Smooth muscle cell (in vitro differentiated cells): ENCODE measurements at regions not wholly inside any gene's neighbourhood (a gene's known extent, or its start where the extent isn't known, plus 50 kb on each side); places are given as distances from the start of the nearest gene placed in this dataset.

Experiments used
- DNase-seq: peaks from one replicate; lab custom pipeline; 2025; ENCODE audit not compliant: unreplicated experiment; lab: John Stamatoyannopoulos, UW
- H2AFZ ChIP-seq: fragments of 200-600 bp; sonication (generic); 2 replicates; pipeline ENCODE4 v1.6.0; 2016; ENCODE audit warnings: antibody characterized with exemption, low read depth, mild to moderate bottlenecking
- H3F3A ChIP-seq: fragments of 200-600 bp; sonication (generic); 2 replicates; pipeline ENCODE4 v1.6.0; 2017; ENCODE audit warnings: antibody characterized with exemption, low read depth
- H3K27ac ChIP-seq: fragments of 200-600 bp; sonication (generic); 2 replicates; pipeline ENCODE4 v1.5.1; 2016; ENCODE audit warnings: low read depth, mild to moderate bottlenecking
- H3K27me3 ChIP-seq: fragments of 200-600 bp; sonication (generic); 2 replicates; pipeline ENCODE4 v1.6.1; 2016; ENCODE audit warnings: low read depth, mild to moderate bottlenecking
- H3K36me3 ChIP-seq: fragments of 200-600 bp; sonication (generic); 2 replicates; pipeline ENCODE4 v1.5.1; 2016; ENCODE audit warnings: low read depth
- H3K4me1 ChIP-seq: fragments of 200-600 bp; sonication (generic); 2 replicates; pipeline ENCODE4 v1.5.1; 2016; ENCODE audit warnings: low read depth
- H3K4me2 ChIP-seq: fragments of 200-600 bp; sonication (generic); 2 replicates; pipeline ENCODE4 v1.6.0; 2016; ENCODE audit warnings: mild to moderate bottlenecking
- H3K4me3 ChIP-seq: fragments of 200-600 bp; sonication (generic); 2 replicates; pipeline ENCODE4 v1.5.1; 2016; ENCODE audit warnings: mild to moderate bottlenecking
- H3K79me2 ChIP-seq: fragments of 200-600 bp; sonication (generic); 2 replicates; pipeline ENCODE4 v1.6.0; 2016; ENCODE audit warnings: low read depth, mild to moderate bottlenecking
- H3K9ac ChIP-seq: fragments of 200-600 bp; sonication (generic); 2 replicates; pipeline ENCODE4 v1.6.0; 2016; ENCODE audit warnings: low read depth
- H3K9me3 ChIP-seq: fragments of 200-600 bp; sonication (generic); replicated peaks from 2 replicates; pipeline ENCODE4 v1.5.1; 2016; ENCODE audit warnings: low read depth
- H4K20me1 ChIP-seq: fragments of 200-600 bp; sonication (generic); 2 replicates; pipeline ENCODE4 v1.6.0; 2016; ENCODE audit warnings: low read depth
- CTCF ChIP-seq: fragments of 200-600 bp; sonication (generic); IDR thresholded peaks from 2 replicates; pipeline ENCODE4 v1.5.1; 2017; ENCODE audit warnings: borderline replicate concordance, mild to moderate bottlenecking, antibody characterized with exemption; ENCODE audit not compliant: insufficient read depth, poor library complexity, severe bottlenecking
- WGBS: methylation state at CpG from one replicate; pipeline ENCODE4 v1.1.7; 2016; ENCODE audit warnings: low lambda C conversion rate; 5-methylcytosine and 5-hydroxymethylcytosine counted together

- H3K36me3 ChIP-seq: no peaks in the 10 kb centered on the region
- H3K27ac ChIP-seq: no peak overlapping the region
- no peaks in the 10 kb centered on the region for H3K27me3 ChIP-seq
- H3K79me2 ChIP-seq: no peaks in the 10 kb centered on the region
- H3K9me3 ChIP-seq: peaks cover 4% of the 10 kb centered on the region
- WGBS: 83% methylated on average over 3 of the region's 3 CpGs
- no peak overlapping the region for H3K9ac ChIP-seq
- no peak for DNase-seq
- TF ChIP-seq CTCF: no peak
- H3K4me2 ChIP-seq: no peak overlapping the region
- H3K4me3 ChIP-seq: no peak overlapping the region
- no peak overlapping the region for H2AFZ ChIP-seq
- no peaks in the 10 kb centered on the region for H3K4me1 ChIP-seq
- no peaks in the 10 kb centered on the region for H3F3A ChIP-seq
- H4K20me1 ChIP-seq: no peaks in the 10 kb centered on the region
Observed at GRCh38 chr2:123901256-123901655, 123.8 kb upstream of the CNTNAP5 start.

GRCh38 chr2:123906361-123906760, 118.7 kb upstream of the CNTNAP5 start:
- Histone ChIP-seq H2AFZ (no peak overlapping the region), H3K9me3 (no peaks in the 10 kb centered on the region), H3K4me3 (no peak overlapping the region), H3K9ac (no peak overlapping the region), H3F3A (no peaks in the 10 kb centered on the region), H3K79me2 (no peaks in the 10 kb centered on the region), H4K20me1 (no peaks in the 10 kb centered on the region), H3K4me1 (no peaks in the 10 kb centered on the region), H3K27me3 (no peaks in the 10 kb centered on the region), H3K36me3 (no peaks in the 10 kb centered on the region), H3K4me2 (no peak overlapping the region), H3K27ac (no peak overlapping the region)
- no peak for TF ChIP-seq CTCF
- 62% methylated on average over 2 of the region's 2 CpGs for WGBS
- DNase-seq: no peak

GRCh38 chr2:123908522-123908921, 116.6 kb upstream of the CNTNAP5 start:
- Histone ChIP-seq H3K9me3 (no peaks in the 10 kb centered on the region), H3K36me3 (no peaks in the 10 kb centered on the region), H3K4me1 (no peaks in the 10 kb centered on the region), H3K9ac (no peak overlapping the region), H3K27me3 (no peaks in the 10 kb centered on the region), H2AFZ (no peak overlapping the region), H3K79me2 (no peaks in the 10 kb centered on the region), H3F3A (no peaks in the 10 kb centered on the region), H3K27ac (no peak overlapping the region), H3K4me2 (no peak overlapping the region), H3K4me3 (no peak overlapping the region), H4K20me1 (no peaks in the 10 kb centered on the region)
- no peak for TF ChIP-seq CTCF
- no peak for DNase-seq
- WGBS: 78% methylated on average over 2 of the region's 2 CpGs

- H3K9ac ChIP-seq: no peak overlapping the region
- H3K79me2 ChIP-seq: no peaks in the 10 kb centered on the region
- H3K27me3 ChIP-seq: no peaks in the 10 kb centered on the region
- H2AFZ ChIP-seq: no peak overlapping the region
- DNase-seq: no peak
- no peaks in the 10 kb centered on the region for H3K36me3 ChIP-seq
- peaks cover 8% of the 10 kb centered on the region for H3K4me1 ChIP-seq
- H3F3A ChIP-seq: no peaks in the 10 kb centered on the region
- no peak overlapping the region for H3K4me3 ChIP-seq
- no peak for TF ChIP-seq CTCF
- no peaks in the 10 kb centered on the region for H4K20me1 ChIP-seq
- 94% methylated on average over 4 of the region's 4 CpGs for WGBS
- no peaks in the 10 kb centered on the region for H3K9me3 ChIP-seq
- H3K4me2 ChIP-seq: no peak overlapping the region
- no peak overlapping the region for H3K27ac ChIP-seq
Observed at GRCh38 chr2:123912171-123912570, 112.9 kb upstream of the CNTNAP5 start.
